IMR-90 (cell line): ENCODE measurements at regions not wholly inside any gene's neighbourhood (a gene's known extent, or its start where the extent isn't known, plus 50 kb on each side); places are given as distances from the start of the nearest gene placed in this dataset.

Experiments
- ATAC-seq: fragments of 200-7000 bp; cut with Tn5 transposase; 2 replicates; pipeline ENCODE4 v1.9.1; 2020; ENCODE audit warnings: low read depth, mild to moderate bottlenecking, moderate library complexity
- BruUV-seq: library from RNA; stranded (reverse); fragments of 400-500 nt; replicated peaks from 2 replicates; lab custom pipeline; 2021; lab: Mats Ljungman, UMichigan
- CTCF ChIA-PET: fragments of 300-600 bp; formaldehyde crosslinking; extraction: SDS; loops from one replicate; lab custom pipeline; 2021; ENCODE audit warnings: antibody characterized with exemption; lab: Yijun Ruan, JAX
- POLR2A ChIA-PET: fragments of 300-600 bp; sonication (Branson Sonifier 250); formaldehyde crosslinking; loops from one replicate; lab custom pipeline; 2022; ENCODE audit warnings: antibody characterized with exemption; ENCODE audit not compliant: unreplicated experiment; lab: Charles Lee
- DNase-seq: peaks from one replicate; pipeline ENCODE4 v3.0.0; 2013
- H2AFZ ChIP-seq: replicated peaks from 2 replicates; pipeline ENCODE3; 2013; ENCODE audit warnings: low read length, mild to moderate bottlenecking; ENCODE audit not compliant: poor library complexity
- H2AK5ac ChIP-seq: 2 replicates; pipeline ENCODE4 v1.6.1; 2013; ENCODE audit warnings: low read depth, low read length, inconsistent platforms
- H2AK9ac ChIP-seq: replicated peaks from 2 replicates; pipeline ENCODE3; 2013; ENCODE audit warnings: mild to moderate bottlenecking, low read depth, low read length, moderate library complexity; ENCODE audit not compliant: poor library complexity
- H2BK120ac ChIP-seq: 2 replicates; pipeline ENCODE4 v1.6.1; 2013; ENCODE audit warnings: low read depth, low read length, inconsistent platforms
- H2BK15ac ChIP-seq: 3 replicates; pipeline ENCODE4 v1.6.1; 2013; ENCODE audit warnings: low read depth, low read length, inconsistent platforms
- H2BK20ac ChIP-seq: 2 replicates; pipeline ENCODE4 v1.6.1; 2013; ENCODE audit warnings: low read depth, mild to moderate bottlenecking, inconsistent platforms, low read length, moderate library complexity
- H2BK5ac ChIP-seq: 2 replicates; pipeline ENCODE4 v1.6.1; 2013; ENCODE audit warnings: mild to moderate bottlenecking, low read depth, low read length, inconsistent platforms; ENCODE audit not compliant: poor library complexity, severe bottlenecking
- H3K14ac ChIP-seq: replicated peaks from 2 replicates; pipeline ENCODE4 v1.6.1; 2013; ENCODE audit warnings: low read depth, low read length, inconsistent platforms
- H3K18ac ChIP-seq: 2 replicates; pipeline ENCODE4 v1.6.1; 2013; ENCODE audit warnings: low read depth, low read length, control low read depth
- H3K23ac ChIP-seq: 2 replicates; pipeline ENCODE4 v1.6.1; 2013; ENCODE audit warnings: low read depth, low read length, inconsistent platforms
- H3K27ac ChIP-seq: 2 replicates; pipeline ENCODE4 v1.5.1; 2013; ENCODE audit warnings: mild to moderate bottlenecking, control low read depth, low read length; ENCODE audit not compliant: insufficient read depth
- H3K27me3 ChIP-seq: 2 replicates; pipeline ENCODE4 v1.6.1; 2013; ENCODE audit warnings: low read length; ENCODE audit not compliant: control insufficient read depth, insufficient read depth
- H3K36me3 ChIP-seq: 2 replicates; pipeline ENCODE4 v1.6.1; 2013; ENCODE audit warnings: low read length, mixed read lengths; ENCODE audit not compliant: control insufficient read depth, insufficient read depth
- H3K4ac ChIP-seq: 2 replicates; pipeline ENCODE4 v1.6.1; 2013; ENCODE audit warnings: low read depth, low read length, inconsistent platforms
- H3K4me1 ChIP-seq: 2 replicates; pipeline ENCODE4 v1.6.1; 2013; ENCODE audit warnings: low read length, mixed read lengths; ENCODE audit not compliant: control insufficient read depth, insufficient read depth
- H3K4me2 ChIP-seq: 2 replicates; pipeline ENCODE4 v1.6.1; 2013; ENCODE audit warnings: low read depth, mild to moderate bottlenecking, control low read depth, low read length, moderate library complexity
- H3K4me3 ChIP-seq: 2 replicates; pipeline ENCODE4 v1.5.1; 2013; ENCODE audit warnings: low read depth, mild to moderate bottlenecking, control low read depth, low read length, moderate library complexity; ENCODE audit not compliant: insufficient read depth
- H3K56ac ChIP-seq: 2 replicates; pipeline ENCODE4 v1.6.1; 2013; ENCODE audit warnings: low read length, inconsistent platforms; ENCODE audit not compliant: insufficient read depth; ENCODE audit errors: extremely low read depth
- H3K79me1 ChIP-seq, 2 experiments: 2 replicates each; pipeline ENCODE4 v1.6.1; 2013; ENCODE audit warnings: low read length in 2 of 2, inconsistent platforms in 1 of 2, low read depth in 1 of 2
- H3K9ac ChIP-seq: 2 replicates; pipeline ENCODE4 v1.6.1; 2013; ENCODE audit warnings: low read depth, low read length, control low read depth
- H3K9me1 ChIP-seq: 2 replicates; pipeline ENCODE4 v1.6.1; 2013; ENCODE audit warnings: low read length, inconsistent platforms; ENCODE audit not compliant: insufficient read depth
- H3K9me3 ChIP-seq: 2 replicates; pipeline ENCODE4 v1.6.1; 2013; ENCODE audit warnings: low read length; ENCODE audit not compliant: control insufficient read depth, insufficient read depth
- H4K20me1 ChIP-seq: 2 replicates; pipeline ENCODE4 v1.6.1; 2013; ENCODE audit warnings: low read length, inconsistent platforms; ENCODE audit not compliant: insufficient read depth
- H4K5ac ChIP-seq: 2 replicates; pipeline ENCODE4 v1.6.1; 2013; ENCODE audit warnings: mild to moderate bottlenecking, low read depth, low read length, control low read depth
- H4K8ac ChIP-seq, 2 experiments: 2 replicates each; pipeline ENCODE4 v1.6.1; 2013; ENCODE audit warnings: low read depth in 2 of 2, low read length in 2 of 2, control low read depth in 1 of 2, inconsistent platforms in 1 of 2
- H4K91ac ChIP-seq: 2 replicates; pipeline ENCODE4 v1.6.1; 2013; ENCODE audit warnings: low read depth, low read length, inconsistent platforms; ENCODE audit not compliant: insufficient read depth
- BHLHE40 ChIP-seq: fragments of 150-350 bp; IDR thresholded peaks from 2 replicates; pipeline ENCODE4 v1.6.1; 2016; ENCODE audit warnings: mild to moderate bottlenecking, low read depth, low read length
- CHD1 ChIP-seq: IDR thresholded peaks from 2 replicates; pipeline ENCODE4 v1.6.1; 2012; ENCODE audit warnings: low read depth, low read length, improper control_type of control experiment
- CTCF ChIP-seq: conservative IDR thresholded peaks from 2 replicates; pipeline ENCODE4 v1.5.1; 2012; ENCODE audit warnings: mild to moderate bottlenecking, low read depth, low read length, improper control_type of control experiment
- FOS ChIP-seq: fragments of 150-350 bp; IDR thresholded peaks from 2 replicates; pipeline ENCODE4 v1.6.1; 2016; ENCODE audit warnings: low read depth, low read length
- MAZ ChIP-seq: IDR thresholded peaks from 2 replicates; pipeline ENCODE4 v1.6.1; 2012; ENCODE audit warnings: low read depth, mild to moderate bottlenecking, low read length, improper control_type of control experiment, moderate library complexity, borderline replicate concordance
- MXI1 ChIP-seq: IDR thresholded peaks from 2 replicates; pipeline ENCODE4 v1.6.1; 2012; ENCODE audit warnings: low read depth, mild to moderate bottlenecking, low read length, moderate library complexity, borderline replicate concordance
- RCOR1 ChIP-seq: IDR thresholded peaks from 2 replicates; pipeline ENCODE4 v1.6.1; 2012; ENCODE audit warnings: mild to moderate bottlenecking, low read length, improper control_type of control experiment; ENCODE audit not compliant: insufficient replicate concordance
- WGBS, 2 experiments: methylation state at CpG; one replicate each; pipeline versions ENCODE4 v1.1.5 to v1.1.7; 2013; ENCODE audit warnings: missing lambda C conversion rate in 2 of 2; ENCODE audit not compliant: insufficient read length in 1 of 2; ENCODE audit errors: extremely low coverage in 2 of 2; 5-methylcytosine and 5-hydroxymethylcytosine counted together
- dilution Hi-C: fragments of 300-500 bp; cut with HindIII; formaldehyde crosslinking; loops from one replicate; pipeline ENCODE4 v1.14.3; 2018; ENCODE audit warnings: low sequenced_read_pairs; ENCODE audit not compliant: unreplicated experiment
- in situ Hi-C: fragments of 300-500 bp; cut with MboI; formaldehyde crosslinking; loops from 3 replicates; pipeline ENCODE4 v1.14.3; 2019; ENCODE audit warnings: low sequenced_read_pairs, inconsistent platforms, mixed read lengths
- intact Hi-C: fragments of 100-400 bp; cut with micrococcal nuclease; formaldehyde crosslinking; loops from 2 replicates; pipeline ENCODE4 v1.10.0; 2022

GRCh38 chr10:53487019-53487983 is 714.7 kb upstream of the MBL2 start:
- intact Hi-C loops (no loop called here), dilution Hi-C loops (no loop called here), in situ Hi-C loops (no loop called here)
- H3K14ac ChIP-seq, result no peak overlapping the region
- no peak overlapping the region for H2AK9ac ChIP-seq
- no peaks in the 10 kb centered on the region for H3K9me1 ChIP-seq
- H4K8ac ChIP-seq, result no peak overlapping the region
- no peak overlapping the region for H2AFZ ChIP-seq
- no peak for ATAC-seq
- H3K9ac ChIP-seq, result no peak overlapping the region
- H4K20me1 ChIP-seq, result no peaks in the 10 kb centered on the region
- H2AK5ac ChIP-seq, result no peak overlapping the region
- no peak overlapping the region for H3K4me3 ChIP-seq
- no peak overlapping the region for H4K91ac ChIP-seq
- H3K36me3 ChIP-seq, result no peaks in the 10 kb centered on the region
- ChIA-PET CTCF (no interaction called here), POLR2A (no interaction called here)
- H2BK5ac ChIP-seq, result no peak overlapping the region
- H3K23ac ChIP-seq, result no peak overlapping the region
- no peak overlapping the region for H2BK120ac ChIP-seq
- H3K18ac ChIP-seq, result no peak overlapping the region
- no peak overlapping the region for H3K27ac ChIP-seq
- H3K4me1 ChIP-seq, result no peaks in the 10 kb centered on the region
- BruUV-seq, result no TSS peak
- H2BK15ac ChIP-seq, result no peak overlapping the region
- no peak for DNase-seq
- no peak overlapping the region for H2BK20ac ChIP-seq
- H4K5ac ChIP-seq, result no peak overlapping the region
- H3K27me3 ChIP-seq, result no peaks in the 10 kb centered on the region
- H3K4me2 ChIP-seq, result no peak overlapping the region
- no peak overlapping the region for H3K4ac ChIP-seq
- 76% methylated on average over 6 of the region's 17 CpGs; no CpG with 5 or more reads in 1 of the 2 experiments for WGBS, 2 experiments
- H3K56ac ChIP-seq, result no peak overlapping the region
- no peaks in the 10 kb centered on the region for H3K79me1 ChIP-seq
- TF ChIP-seq MXI1, result no peak
- TF ChIP-seq RCOR1, result no peak
- no peak for TF ChIP-seq CHD1
- TF ChIP-seq MAZ, result no peak
- no peak for TF ChIP-seq BHLHE40
- TF ChIP-seq CTCF, result no peak
- no peak for TF ChIP-seq FOS
- H3K9me3 ChIP-seq, result no peaks in the 10 kb centered on the region; the same call in 1 of the 2 replicates
